SU-DHL-6 (cell line): ENCODE measurements at regions not wholly inside any gene's neighbourhood (a gene's known extent, or its start where the extent isn't known, plus 50 kb on each side); places are given as distances from the start of the nearest gene placed in this dataset.

Experiments used
- H2AFZ ChIP-seq: fragments of 200-600 bp; sonication (generic); 2 replicates; pipeline ENCODE4 v1.6.1; 2014; ENCODE audit warnings: low read depth, mild to moderate bottlenecking, moderate library complexity, mixed read lengths, antibody characterized with exemption, low read length; ENCODE audit not compliant: severe bottlenecking
- H3F3A ChIP-seq: fragments of 200-600 bp; shearing (Covaris generic); 2 replicates; pipeline ENCODE4 v1.6.0; 2016; ENCODE audit warnings: antibody characterized with exemption, mild to moderate bottlenecking; ENCODE audit not compliant: insufficient read depth
- H3K27ac ChIP-seq: fragments of 200-600 bp; sonication (generic); 2 replicates; pipeline ENCODE4 v1.5.1; 2016; ENCODE audit warnings: low read depth, mild to moderate bottlenecking, low read length, moderate library complexity, mixed read lengths
- H3K27me3 ChIP-seq: fragments of 200-600 bp; sonication (generic), shearing (Covaris generic); 2 replicates; pipeline ENCODE4 v1.6.0; 2014; ENCODE audit warnings: mild to moderate bottlenecking, low read length
- H3K36me3 ChIP-seq: fragments of 200-600 bp; sonication (generic); 2 replicates; pipeline ENCODE4 v1.6.1; 2014; ENCODE audit warnings: mild to moderate bottlenecking, low read length, mixed read lengths
- H3K4me2 ChIP-seq: fragments of 300-600, 200-600 bp; shearing (Covaris generic), sonication (generic); 2 replicates; pipeline ENCODE4 v1.6.0; 2014; ENCODE audit warnings: low read length, low read depth, mild to moderate bottlenecking; ENCODE audit not compliant: poor library complexity, severe bottlenecking
- H3K4me3 ChIP-seq: fragments of 200-600 bp; sonication (generic); 2 replicates; pipeline ENCODE4 v1.5.1; 2014; ENCODE audit warnings: antibody characterized with exemption, low read length, mild to moderate bottlenecking, mixed read lengths; ENCODE audit not compliant: insufficient read depth, poor library complexity, severe bottlenecking
- H3K79me2 ChIP-seq: fragments of 200-600 bp; sonication (generic); 2 replicates; pipeline ENCODE4 v1.6.1; 2014; ENCODE audit warnings: mild to moderate bottlenecking, low read length, moderate library complexity; ENCODE audit not compliant: insufficient read depth
- H3K9ac ChIP-seq: fragments of 200-600 bp; sonication (generic); 2 replicates; pipeline ENCODE4 v1.7.0; 2014; ENCODE audit warnings: mild to moderate bottlenecking, low read length
- H3K9me2 ChIP-seq: fragments of 200-600 bp; sonication (generic); replicated peaks from 2 replicates; pipeline ENCODE4 v1.6.1; 2014; ENCODE audit warnings: low read length; ENCODE audit not compliant: insufficient read depth
- H3K9me3 ChIP-seq: fragments of 200-600 bp; sonication (generic); 2 replicates; pipeline ENCODE4 v1.6.1; 2014; ENCODE audit warnings: low read length, mixed read lengths; ENCODE audit not compliant: insufficient read depth
- H4K20me1 ChIP-seq: fragments of 200-600 bp; sonication (generic); 2 replicates; pipeline ENCODE4 v1.6.1; 2014; ENCODE audit warnings: low read depth, mild to moderate bottlenecking, antibody characterized with exemption, low read length, moderate library complexity, mixed read lengths
- EZH2phosphoT487 ChIP-seq: fragments of 200-600 bp; sonication (generic), shearing (Covaris generic); conservative IDR thresholded peaks from 2 replicates; pipeline ENCODE4 v1.6.1; 2018; ENCODE audit warnings: mild to moderate bottlenecking, antibody characterized with exemption, low read length, moderate library complexity, mixed read lengths
- TF ChIP-seq, protein P1 (sequence below): fragments of 200-600 bp; sonication (generic); IDR thresholded peaks from one replicate; pipeline ENCODE4 v1.5.1; 2017; ENCODE audit warnings: antibody characterized with exemption, mild to moderate bottlenecking, low read length, moderate library complexity; ENCODE audit not compliant: insufficient read depth, poor library complexity, severe bottlenecking

GRCh38 chr3:104584682-104585081 is 782.0 kb upstream of the ALCAM start:
- H3K79me2 ChIP-seq, result no peaks in the 10 kb centered on the region
- H3K9me3 ChIP-seq, result no peaks in the 10 kb centered on the region

DNA sequence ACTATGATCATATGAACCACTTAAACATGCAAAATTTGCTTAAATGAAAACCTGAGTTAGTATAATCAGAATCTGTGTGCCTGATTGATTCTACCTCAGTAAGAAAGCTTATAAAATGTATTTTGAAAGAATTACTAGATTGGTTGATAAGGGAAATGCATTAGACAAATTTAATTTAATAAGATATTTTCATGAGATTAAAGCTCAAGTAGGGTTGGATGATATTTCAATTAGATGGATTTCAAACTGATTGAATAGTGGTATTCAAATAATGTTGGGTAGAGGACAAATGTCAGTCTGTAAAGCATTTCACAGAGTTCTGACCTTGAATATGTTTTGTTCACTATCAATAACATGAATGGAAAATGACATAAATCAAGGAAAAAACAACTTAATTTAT is 780.4 kb upstream of the ALCAM start:
- TF ChIP-seq, protein P1, sequence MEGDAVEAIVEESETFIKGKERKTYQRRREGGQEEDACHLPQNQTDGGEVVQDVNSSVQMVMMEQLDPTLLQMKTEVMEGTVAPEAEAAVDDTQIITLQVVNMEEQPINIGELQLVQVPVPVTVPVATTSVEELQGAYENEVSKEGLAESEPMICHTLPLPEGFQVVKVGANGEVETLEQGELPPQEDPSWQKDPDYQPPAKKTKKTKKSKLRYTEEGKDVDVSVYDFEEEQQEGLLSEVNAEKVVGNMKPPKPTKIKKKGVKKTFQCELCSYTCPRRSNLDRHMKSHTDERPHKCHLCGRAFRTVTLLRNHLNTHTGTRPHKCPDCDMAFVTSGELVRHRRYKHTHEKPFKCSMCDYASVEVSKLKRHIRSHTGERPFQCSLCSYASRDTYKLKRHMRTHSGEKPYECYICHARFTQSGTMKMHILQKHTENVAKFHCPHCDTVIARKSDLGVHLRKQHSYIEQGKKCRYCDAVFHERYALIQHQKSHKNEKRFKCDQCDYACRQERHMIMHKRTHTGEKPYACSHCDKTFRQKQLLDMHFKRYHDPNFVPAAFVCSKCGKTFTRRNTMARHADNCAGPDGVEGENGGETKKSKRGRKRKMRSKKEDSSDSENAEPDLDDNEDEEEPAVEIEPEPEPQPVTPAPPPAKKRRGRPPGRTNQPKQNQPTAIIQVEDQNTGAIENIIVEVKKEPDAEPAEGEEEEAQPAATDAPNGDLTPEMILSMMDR, result no peak
- TF ChIP-seq EZH2phosphoT487, result no peak
- H3K27me3 ChIP-seq, result no peaks in the 10 kb centered on the region

More at GRCh38 chr3:104584682-104585081, 782.0 kb upstream of the ALCAM start:
- Histone ChIP-seq H3F3A (no peaks in the 10 kb centered on the region), H3K36me3 (no peaks in the 10 kb centered on the region), H3K9me2 (no peaks in the 10 kb centered on the region), H3K4me3 (no peak overlapping the region), H4K20me1 (no peaks in the 10 kb centered on the region), H3K27me3 (no peaks in the 10 kb centered on the region), H3K27ac (no peak overlapping the region), H3K4me2 (no peak overlapping the region), H2AFZ (no peak overlapping the region), H3K9ac (no peak overlapping the region)
- TF ChIP-seq, protein P1, result no peak
- TF ChIP-seq EZH2phosphoT487, result no peak

GRCh38 chr3:104588442-104588841 is 778.3 kb upstream of the ALCAM start:
- Histone ChIP-seq H3K79me2 (no peaks in the 10 kb centered on the region), H2AFZ (no peak overlapping the region), H3K9me2 (no peaks in the 10 kb centered on the region), H3F3A (no peaks in the 10 kb centered on the region), H3K9ac (no peak overlapping the region), H3K27ac (no peak overlapping the region), H3K27me3 (no peaks in the 10 kb centered on the region), H3K4me3 (no peak overlapping the region), H3K9me3 (no peaks in the 10 kb centered on the region), H3K36me3 (no peaks in the 10 kb centered on the region), H4K20me1 (no peaks in the 10 kb centered on the region), H3K4me2 (no peak overlapping the region)
- TF ChIP-seq, protein P1, result no peak
- no peak for TF ChIP-seq EZH2phosphoT487

More for the DNA sequence above, 780.4 kb upstream of the ALCAM start:
- no peak overlapping the region for H2AFZ ChIP-seq
- H3K27ac ChIP-seq, result no peak overlapping the region
- H3K4me2 ChIP-seq, result no peak overlapping the region
- no peaks in the 10 kb centered on the region for H3K36me3 ChIP-seq
- no peaks in the 10 kb centered on the region for H4K20me1 ChIP-seq
- H3K9me2 ChIP-seq, result no peaks in the 10 kb centered on the region
- H3K4me3 ChIP-seq, result no peak overlapping the region
- H3K9me3 ChIP-seq, result no peaks in the 10 kb centered on the region
- no peak overlapping the region for H3K9ac ChIP-seq
- no peaks in the 10 kb centered on the region for H3K79me2 ChIP-seq
- H3F3A ChIP-seq, result no peaks in the 10 kb centered on the region
